GM12875 (cell line): ENCODE measurements at regions not wholly inside any gene's neighbourhood (a gene's known extent, or its start where the extent isn't known, plus 50 kb on each side); places are given as distances from the start of the nearest gene placed in this dataset.

Experiments used
- H3K4me3 ChIP-seq: one replicate; pipeline ENCODE4 v1.5.1; 2011; ENCODE audit warnings: low read depth, low read length, control low read depth
- TF ChIP-seq, protein P1 (sequence below): IDR thresholded peaks from 2 replicates; pipeline ENCODE4 v1.5.1; 2011; ENCODE audit warnings: low read depth, mild to moderate bottlenecking, control low read depth, inconsistent platforms, low read length, moderate library complexity, borderline replicate concordance; ENCODE audit not compliant: insufficient read depth

GRCh38 chr5:123743990-123744583 lies 232.1 kb downstream of the CSNK1G3 start:
- TF ChIP-seq, protein P1, sequence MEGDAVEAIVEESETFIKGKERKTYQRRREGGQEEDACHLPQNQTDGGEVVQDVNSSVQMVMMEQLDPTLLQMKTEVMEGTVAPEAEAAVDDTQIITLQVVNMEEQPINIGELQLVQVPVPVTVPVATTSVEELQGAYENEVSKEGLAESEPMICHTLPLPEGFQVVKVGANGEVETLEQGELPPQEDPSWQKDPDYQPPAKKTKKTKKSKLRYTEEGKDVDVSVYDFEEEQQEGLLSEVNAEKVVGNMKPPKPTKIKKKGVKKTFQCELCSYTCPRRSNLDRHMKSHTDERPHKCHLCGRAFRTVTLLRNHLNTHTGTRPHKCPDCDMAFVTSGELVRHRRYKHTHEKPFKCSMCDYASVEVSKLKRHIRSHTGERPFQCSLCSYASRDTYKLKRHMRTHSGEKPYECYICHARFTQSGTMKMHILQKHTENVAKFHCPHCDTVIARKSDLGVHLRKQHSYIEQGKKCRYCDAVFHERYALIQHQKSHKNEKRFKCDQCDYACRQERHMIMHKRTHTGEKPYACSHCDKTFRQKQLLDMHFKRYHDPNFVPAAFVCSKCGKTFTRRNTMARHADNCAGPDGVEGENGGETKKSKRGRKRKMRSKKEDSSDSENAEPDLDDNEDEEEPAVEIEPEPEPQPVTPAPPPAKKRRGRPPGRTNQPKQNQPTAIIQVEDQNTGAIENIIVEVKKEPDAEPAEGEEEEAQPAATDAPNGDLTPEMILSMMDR, result no peak
- H3K4me3 ChIP-seq, result no peak overlapping the region

DNA sequence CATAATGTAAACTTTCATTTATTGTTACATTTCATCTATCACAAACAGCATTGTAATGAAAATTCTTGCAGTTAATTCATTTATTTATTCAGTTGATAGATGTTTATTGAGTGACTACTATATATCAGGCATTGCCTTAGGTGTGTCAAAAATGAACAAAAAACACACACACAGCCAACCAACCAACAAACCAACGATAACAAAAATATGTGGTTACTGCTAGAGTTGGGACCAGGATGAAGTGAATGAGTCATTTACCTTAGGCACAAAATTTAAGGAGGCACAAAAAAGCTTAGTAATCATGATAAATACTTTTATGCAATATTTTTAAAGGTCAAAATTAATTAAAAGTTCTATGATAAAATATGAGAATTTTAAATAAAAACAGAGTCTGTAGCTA lies 223.4 kb downstream of the CSNK1G3 start:
- TF ChIP-seq, protein P1, result no peak
- H3K4me3 ChIP-seq, result no peak overlapping the region

DNA sequence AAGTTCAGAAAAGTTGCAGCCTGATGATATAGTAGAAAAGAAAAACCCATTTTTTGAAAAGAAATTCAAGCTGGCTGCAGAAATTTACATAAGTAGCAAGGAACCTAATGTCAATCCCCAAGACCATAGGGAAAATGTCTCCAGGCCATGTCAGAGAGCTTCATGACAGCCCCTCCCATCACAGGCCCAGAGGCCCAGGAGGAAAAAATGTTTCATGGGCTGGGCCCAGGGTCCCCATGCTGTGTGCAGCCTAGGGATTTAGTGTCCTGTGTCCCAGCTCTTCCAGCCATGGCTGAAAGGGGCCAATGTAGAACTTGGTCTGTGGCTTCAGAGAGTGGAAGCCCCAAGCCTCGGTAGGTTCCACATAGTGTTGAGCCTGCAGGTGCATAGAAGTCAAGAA lies 220.3 kb downstream of the CSNK1G3 start:
- TF ChIP-seq, protein P1, result no peak
- H3K4me3 ChIP-seq, result no peak overlapping the region

GRCh38 chr5:123722451-123722850 lies 210.5 kb downstream of the CSNK1G3 start:
- TF ChIP-seq, protein P1, result no peak
- H3K4me3 ChIP-seq, result no peak overlapping the region

DNA sequence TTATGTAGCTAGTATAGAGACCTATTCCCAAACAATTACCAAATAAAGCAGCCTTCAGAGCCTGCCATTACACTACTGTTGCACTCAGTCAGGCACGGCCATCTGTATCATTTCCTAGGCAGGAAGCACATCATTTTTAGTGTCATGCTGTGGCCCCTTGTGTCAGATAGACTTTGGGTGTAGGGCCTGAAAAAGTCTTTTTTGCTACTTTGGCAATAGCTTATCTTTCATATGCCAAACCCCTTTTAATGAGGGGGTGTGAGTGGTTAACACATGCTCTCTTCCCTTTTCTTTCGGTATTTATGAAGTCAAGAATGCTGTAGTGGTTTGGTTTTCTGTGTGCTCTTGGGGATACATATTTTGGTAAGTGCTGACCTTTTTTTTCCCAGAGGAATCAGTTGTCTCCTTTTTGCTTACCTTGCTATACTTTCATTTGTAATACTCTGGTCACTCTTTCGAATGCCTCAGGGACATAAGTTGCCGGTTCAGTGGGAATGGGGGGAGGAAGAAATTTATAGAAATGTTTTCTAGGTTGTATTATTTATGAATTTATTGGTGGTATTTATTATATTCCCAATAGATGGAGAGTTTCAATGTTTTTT lies 209.8 kb downstream of the CSNK1G3 start:
- H3K4me3 ChIP-seq, result no peak overlapping the region
- TF ChIP-seq, protein P1, result no peak

- TF ChIP-seq, protein P1, result no peak
- H3K4me3 ChIP-seq, result no peak overlapping the region
Measured at GRCh38 chr5:123720955-123721354, 209.0 kb downstream of the CSNK1G3 start.

- TF ChIP-seq, protein P1, result no peak
- H3K4me3 ChIP-seq, result no peak overlapping the region
Measured at GRCh38 chr5:123720339-123720738, 208.4 kb downstream of the CSNK1G3 start.
